ENCODE measurements at regions not wholly inside any gene's neighbourhood (a gene's known extent, or its start where the extent isn't known, plus 50 kb on each side); places are given as distances from the start of the nearest gene placed in this dataset.

DNA sequence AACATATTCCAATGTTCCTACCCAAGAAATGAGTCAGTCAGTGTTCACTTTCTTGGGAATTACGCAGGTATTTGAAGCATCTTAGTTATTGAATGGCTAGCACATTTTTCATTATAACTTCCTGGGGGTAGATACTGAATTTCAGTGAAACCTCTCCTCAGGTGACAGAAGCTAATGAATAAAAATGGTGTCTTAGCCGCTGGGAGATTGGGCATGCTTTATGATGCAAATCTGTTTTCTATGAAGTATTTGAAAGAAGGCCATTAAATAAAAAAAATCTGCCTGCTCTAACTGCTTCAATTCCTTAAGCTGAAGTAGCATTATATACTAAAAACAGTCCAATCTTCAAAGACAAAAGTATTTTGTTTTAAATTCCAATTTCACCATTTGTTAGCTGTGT lies 132.8 kb upstream of the CYRIA start:
- TF ChIP-seq SUZ12 (IDR thresholded peaks at IDR 0.05; ENCODE audit: extremely low read depth, insufficient read depth, insufficient read length) (no peak), ZNF274 (IDR thresholded peaks at IDR 0.05; ENCODE audit: low read depth, low read length) (no peak)

Measured in NT2/D1 (cell line).